ENCODE measurements at regions not wholly inside any gene's neighbourhood (a gene's known extent, or its start where the extent isn't known, plus 50 kb on each side); places are given as distances from the start of the nearest gene placed in this dataset.

DNA sequence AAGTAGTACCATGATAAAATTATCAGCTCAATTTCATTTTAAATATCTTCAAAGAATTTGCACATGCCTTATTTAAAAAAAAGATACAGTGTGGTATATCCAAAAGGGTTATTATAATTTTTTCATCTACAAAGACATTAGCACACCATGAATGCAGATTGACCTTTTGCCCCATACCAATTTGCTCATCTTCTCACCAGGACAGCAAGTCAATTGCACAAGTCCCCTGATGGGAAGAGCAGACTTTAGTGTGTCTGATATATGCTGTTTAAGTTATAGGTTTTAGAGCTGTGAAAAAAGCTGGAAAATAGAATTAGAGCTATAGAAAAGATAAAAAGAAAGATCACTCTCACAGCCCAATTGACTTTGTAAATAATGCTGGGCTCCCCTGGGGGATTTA lies 325.8 kb upstream of the CDH6 start:
- H3K9me3 ChIP-seq (ENCODE audit: control insufficient read depth in 1 of 2, insufficient read depth in 1 of 2, low read length in 2 of 2), result peaks cover 0 to 6% of the 10 kb centered on the region in 2 experiments
- H3K4me1 Mint-ChIP-seq (ENCODE audit: low read depth), result no peaks in the 10 kb centered on the region
- ChIA-PET CTCF (no interaction called here), POLR2A (no interaction called here)
- no peaks in the 10 kb centered on the region for H3K27me3 Mint-ChIP-seq
- no peaks in the 10 kb centered on the region for H3K36me3 Mint-ChIP-seq (ENCODE audit: low read depth)
- intact Hi-C loops (cut with DNase I, micrococcal nuclease), result no loop called here
- TF ChIP-seq, protein P1, sequence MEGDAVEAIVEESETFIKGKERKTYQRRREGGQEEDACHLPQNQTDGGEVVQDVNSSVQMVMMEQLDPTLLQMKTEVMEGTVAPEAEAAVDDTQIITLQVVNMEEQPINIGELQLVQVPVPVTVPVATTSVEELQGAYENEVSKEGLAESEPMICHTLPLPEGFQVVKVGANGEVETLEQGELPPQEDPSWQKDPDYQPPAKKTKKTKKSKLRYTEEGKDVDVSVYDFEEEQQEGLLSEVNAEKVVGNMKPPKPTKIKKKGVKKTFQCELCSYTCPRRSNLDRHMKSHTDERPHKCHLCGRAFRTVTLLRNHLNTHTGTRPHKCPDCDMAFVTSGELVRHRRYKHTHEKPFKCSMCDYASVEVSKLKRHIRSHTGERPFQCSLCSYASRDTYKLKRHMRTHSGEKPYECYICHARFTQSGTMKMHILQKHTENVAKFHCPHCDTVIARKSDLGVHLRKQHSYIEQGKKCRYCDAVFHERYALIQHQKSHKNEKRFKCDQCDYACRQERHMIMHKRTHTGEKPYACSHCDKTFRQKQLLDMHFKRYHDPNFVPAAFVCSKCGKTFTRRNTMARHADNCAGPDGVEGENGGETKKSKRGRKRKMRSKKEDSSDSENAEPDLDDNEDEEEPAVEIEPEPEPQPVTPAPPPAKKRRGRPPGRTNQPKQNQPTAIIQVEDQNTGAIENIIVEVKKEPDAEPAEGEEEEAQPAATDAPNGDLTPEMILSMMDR (IDR thresholded peaks at IDR 0.05), result no peak
- no peak overlapping the region for H3K4me3 ChIP-seq (ENCODE audit: low read length)
- H3K36me3 ChIP-seq (ENCODE audit: insufficient read depth, low read length), result no peaks in the 10 kb centered on the region
- no peak for DNase-seq
- ATAC-seq (ENCODE audit: poor library complexity), result no peak
- H3K27ac Mint-ChIP-seq, result no peak overlapping the region
- peaks cover 9% of the 10 kb centered on the region for H3K9me3 Mint-ChIP-seq
- H3K4me1 ChIP-seq (ENCODE audit: insufficient read depth, low read length), result no peaks in the 10 kb centered on the region
- no peak overlapping the region for H3K4me3 Mint-ChIP-seq
- no peak overlapping the region for H3K27ac ChIP-seq (ENCODE audit: low read depth in 1 of 2, low read length in 2 of 2)
- H3K27me3 ChIP-seq (ENCODE audit: control insufficient read depth in 1 of 2, insufficient read depth in 2 of 2, low read length in 2 of 2), result no peaks in the 10 kb centered on the region

DNA sequence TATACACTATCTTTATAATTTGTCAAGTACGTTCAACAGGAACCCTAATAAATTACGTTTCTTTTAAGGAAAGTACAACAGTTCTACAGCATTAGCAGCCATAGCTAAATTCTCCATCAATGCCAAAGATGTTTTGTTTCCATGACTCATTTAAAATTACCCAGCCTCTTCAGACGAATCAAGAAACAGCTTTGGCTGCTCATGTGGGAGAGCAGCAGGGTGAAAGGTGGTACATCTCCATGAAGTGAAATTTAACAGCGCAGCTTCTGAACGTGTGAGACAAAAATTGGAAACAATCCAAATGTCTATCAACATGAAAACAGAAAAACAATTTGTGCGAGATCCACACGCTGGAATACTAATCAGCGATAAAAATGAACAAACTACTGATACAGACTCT lies 327.3 kb upstream of the CDH6 start:
- ChIA-PET POLR2A (no interaction called here), CTCF (no interaction called here)

DNA sequence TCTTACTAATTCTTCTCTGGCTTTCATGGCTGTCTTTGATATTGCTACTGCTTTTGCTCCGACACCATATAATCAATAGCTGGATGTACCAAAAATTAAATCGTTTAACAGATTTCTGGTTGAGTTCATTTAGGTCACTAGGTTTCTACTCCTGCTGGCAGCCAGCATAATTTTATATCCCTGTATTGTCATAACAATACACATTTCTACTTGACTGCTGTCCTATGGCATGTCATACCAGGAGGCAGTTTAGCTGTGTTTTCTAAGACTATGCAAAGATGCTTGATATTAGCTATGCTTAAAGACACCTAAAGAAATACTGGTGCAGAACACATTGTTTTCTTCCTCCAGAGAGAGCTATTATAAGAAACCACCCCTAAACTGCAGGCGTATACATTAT lies 337.2 kb upstream of the CDH6 start:
- CTCF ChIA-PET, result no interaction called here
- Mint-ChIP-seq H3K4me1 (ENCODE audit: low read depth) (no peaks in the 10 kb centered on the region), H3K9me3 (peaks cover 9% of the 10 kb centered on the region), H3K4me3 (no peak overlapping the region), H3K27ac (no peak overlapping the region), H3K36me3 (ENCODE audit: low read depth) (no peaks in the 10 kb centered on the region), H3K27me3 (no peaks in the 10 kb centered on the region)
- Histone ChIP-seq H3K4me1 (ENCODE audit: insufficient read depth, low read length) (no peaks in the 10 kb centered on the region), H3K9me3 (ENCODE audit: control insufficient read depth in 1 of 2, insufficient read depth in 1 of 2, low read length in 2 of 2) (no peaks in the 10 kb centered on the region), H3K36me3 (ENCODE audit: insufficient read depth, low read length) (no peaks in the 10 kb centered on the region), H3K27ac (ENCODE audit: low read depth in 1 of 2, low read length in 2 of 2) (no peak overlapping the region), H3K4me3 (ENCODE audit: low read length) (no peak overlapping the region), H3K27me3 (ENCODE audit: control insufficient read depth in 1 of 2, insufficient read depth in 2 of 2, low read length in 2 of 2) (no peaks in the 10 kb centered on the region)
- TF ChIP-seq, protein P1 (IDR thresholded peaks at IDR 0.05), result no peak
- POLR2A ChIA-PET, result no interaction called here
- ATAC-seq (ENCODE audit: poor library complexity), result no peak
- intact Hi-C loops (cut with DNase I, micrococcal nuclease), result no loop called here
- no peak for DNase-seq

More for the DNA sequence above, 327.3 kb upstream of the CDH6 start:
- Mint-ChIP-seq H3K9me3 (peaks cover 8% of the 10 kb centered on the region), H3K27ac (no peak overlapping the region), H3K4me3 (no peak overlapping the region), H3K27me3 (no peaks in the 10 kb centered on the region), H3K36me3 (ENCODE audit: low read depth) (no peaks in the 10 kb centered on the region), H3K4me1 (ENCODE audit: low read depth) (no peaks in the 10 kb centered on the region)
- Histone ChIP-seq H3K27ac (ENCODE audit: low read depth in 1 of 2, low read length in 2 of 2) (no peak overlapping the region), H3K4me3 (ENCODE audit: low read length) (no peak overlapping the region), H3K36me3 (ENCODE audit: insufficient read depth, low read length) (no peaks in the 10 kb centered on the region), H3K4me1 (ENCODE audit: insufficient read depth, low read length) (no peaks in the 10 kb centered on the region), H3K9me3 (ENCODE audit: control insufficient read depth in 1 of 2, insufficient read depth in 1 of 2, low read length in 2 of 2) (peaks cover 0 to 6% of the 10 kb centered on the region in 2 experiments), H3K27me3 (ENCODE audit: control insufficient read depth in 1 of 2, insufficient read depth in 2 of 2, low read length in 2 of 2) (no peaks in the 10 kb centered on the region)
- ATAC-seq (ENCODE audit: poor library complexity) (no peak), DNase-seq (no peak)
- TF ChIP-seq, protein P1 (IDR thresholded peaks at IDR 0.05), result no peak
- intact Hi-C loops (cut with DNase I, micrococcal nuclease), result no loop called here

All from CD4-positive, alpha-beta T cell (primary cell).